BJ (cell line): ENCODE measurements at regions not wholly inside any gene's neighbourhood (a gene's known extent, or its start where the extent isn't known, plus 50 kb on each side); places are given as distances from the start of the nearest gene placed in this dataset.

Experiments used
- CTCF ChIA-PET: fragments of 350-600 bp; formaldehyde crosslinking; extraction: SDS; loops from one replicate; lab custom pipeline; 2021; ENCODE audit warnings: antibody characterized with exemption, inconsistent platforms; lab: Yijun Ruan, JAX
- POLR2A ChIA-PET: fragments of 300-600 bp; sonication (Branson Sonifier 250); formaldehyde crosslinking; extraction: SDS; loops from one replicate; lab custom pipeline; 2021; ENCODE audit warnings: antibody characterized with exemption; lab: Charles Lee
- DNase-seq: peaks from one replicate; pipeline ENCODE4 v3.0.0-alpha.2; 2011; ENCODE audit warnings: low read depth
- H3K27me3 ChIP-seq: 2 replicates; pipeline ENCODE4 v1.6.0; 2011; ENCODE audit warnings: low read length; ENCODE audit not compliant: control insufficient read depth, insufficient read depth
- H3K36me3 ChIP-seq: 2 replicates; pipeline ENCODE4 v1.5.1; 2011; ENCODE audit warnings: low read length; ENCODE audit not compliant: control insufficient read depth, insufficient read depth
- H3K4me3 ChIP-seq: 2 replicates; pipeline ENCODE4 v1.5.1; 2011; ENCODE audit warnings: low read depth, mild to moderate bottlenecking, control low read depth, low read length
- TF ChIP-seq, protein P1 (sequence below): IDR thresholded peaks from 2 replicates; pipeline ENCODE4 v1.5.1; 2011; ENCODE audit warnings: low read depth, mild to moderate bottlenecking, control low read depth, inconsistent platforms, low read length, moderate library complexity; ENCODE audit not compliant: insufficient read depth

DNA sequence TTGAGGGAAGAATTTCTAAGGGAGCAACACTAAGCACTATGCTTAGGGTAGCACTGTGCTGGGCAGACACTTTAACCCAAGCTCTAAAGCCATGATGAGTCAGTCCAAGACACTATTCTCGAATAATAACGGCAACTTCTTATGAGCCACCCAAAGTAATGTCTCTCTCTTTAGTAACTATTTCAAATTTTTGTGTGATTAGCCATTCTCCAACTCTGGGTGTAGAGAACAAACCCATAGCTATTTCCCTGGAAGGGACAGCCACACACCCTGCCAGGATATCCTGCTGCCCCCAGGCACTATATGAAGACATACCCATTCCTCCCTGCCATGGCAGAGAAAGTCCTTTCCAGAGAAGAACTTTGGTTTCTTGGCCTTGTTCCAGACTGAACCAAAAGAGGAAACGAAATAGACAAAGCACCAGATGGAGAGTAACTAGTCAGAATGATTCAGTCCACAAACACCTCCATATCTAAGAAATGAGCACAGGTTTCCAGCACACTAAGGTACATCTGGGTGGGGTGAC is 384.9 kb upstream of the THBS1 start:
- ChIA-PET CTCF (interaction anchor here (0.7 to 1.6 kb wide), 2 partner anchors 43 to 46 kb away, joined by 3 to 6 read pairs; no protein-coding TSS in a partner anchor), POLR2A (interaction anchor here (0.5 to 1.2 kb wide), 10 partner anchors 40 to 313 kb away, joined by 3 to 18 read pairs (median 4); no protein-coding TSS in a partner anchor)
- no peaks in the 10 kb centered on the region for H3K36me3 ChIP-seq
- no peak overlapping the region for H3K4me3 ChIP-seq
- TF ChIP-seq, protein P1, sequence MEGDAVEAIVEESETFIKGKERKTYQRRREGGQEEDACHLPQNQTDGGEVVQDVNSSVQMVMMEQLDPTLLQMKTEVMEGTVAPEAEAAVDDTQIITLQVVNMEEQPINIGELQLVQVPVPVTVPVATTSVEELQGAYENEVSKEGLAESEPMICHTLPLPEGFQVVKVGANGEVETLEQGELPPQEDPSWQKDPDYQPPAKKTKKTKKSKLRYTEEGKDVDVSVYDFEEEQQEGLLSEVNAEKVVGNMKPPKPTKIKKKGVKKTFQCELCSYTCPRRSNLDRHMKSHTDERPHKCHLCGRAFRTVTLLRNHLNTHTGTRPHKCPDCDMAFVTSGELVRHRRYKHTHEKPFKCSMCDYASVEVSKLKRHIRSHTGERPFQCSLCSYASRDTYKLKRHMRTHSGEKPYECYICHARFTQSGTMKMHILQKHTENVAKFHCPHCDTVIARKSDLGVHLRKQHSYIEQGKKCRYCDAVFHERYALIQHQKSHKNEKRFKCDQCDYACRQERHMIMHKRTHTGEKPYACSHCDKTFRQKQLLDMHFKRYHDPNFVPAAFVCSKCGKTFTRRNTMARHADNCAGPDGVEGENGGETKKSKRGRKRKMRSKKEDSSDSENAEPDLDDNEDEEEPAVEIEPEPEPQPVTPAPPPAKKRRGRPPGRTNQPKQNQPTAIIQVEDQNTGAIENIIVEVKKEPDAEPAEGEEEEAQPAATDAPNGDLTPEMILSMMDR, result no peak
- H3K27me3 ChIP-seq, result no peaks in the 10 kb centered on the region
- DNase-seq, result peak; percentile 90

DNA sequence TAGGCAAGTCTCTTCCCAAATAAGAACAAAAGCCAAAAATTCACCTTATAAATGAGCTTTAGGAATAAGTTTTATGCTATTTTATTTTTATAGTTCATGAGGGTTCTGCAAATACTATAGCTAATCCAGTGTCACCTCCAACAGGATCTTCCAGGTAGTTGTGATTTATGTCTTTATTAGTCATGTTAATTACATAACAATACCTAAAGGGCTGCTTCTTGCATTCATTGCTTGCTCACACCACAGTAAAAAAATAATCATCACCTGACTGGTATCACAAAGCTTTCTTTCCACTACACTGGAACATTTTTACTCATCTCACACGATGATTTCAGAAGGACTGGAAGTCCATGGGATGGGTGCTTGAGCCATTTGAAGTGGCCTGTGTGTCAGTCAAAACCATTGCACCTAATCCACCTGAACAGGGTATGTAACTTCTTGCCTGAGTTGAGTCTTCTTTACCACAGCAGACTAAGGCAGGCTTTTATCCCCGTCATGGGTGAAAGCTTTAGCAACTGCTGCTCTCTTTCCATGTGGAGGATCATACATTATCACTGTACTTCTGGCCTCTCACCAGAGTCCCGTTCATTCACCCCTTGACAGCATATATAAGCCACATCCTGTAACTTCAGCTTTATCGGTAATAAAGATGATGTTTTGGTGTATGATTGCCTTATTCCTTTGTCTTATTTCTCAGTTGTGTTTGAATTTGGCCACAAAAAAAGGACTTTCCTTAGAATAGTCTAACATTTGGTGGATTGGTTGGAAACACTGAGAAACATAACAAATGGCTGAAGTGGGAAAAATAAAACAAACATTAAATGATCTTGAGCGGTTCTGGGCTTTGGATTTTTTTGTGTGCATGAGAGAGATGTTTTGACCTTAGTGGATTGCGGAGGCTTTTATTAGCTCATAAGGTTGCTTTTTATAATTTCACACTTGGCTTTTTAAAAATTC is 382.6 kb upstream of the THBS1 start:
- Histone ChIP-seq H3K4me3 (no peak overlapping the region), H3K36me3 (no peaks in the 10 kb centered on the region), H3K27me3 (no peaks in the 10 kb centered on the region)
- no peak for DNase-seq
- CTCF ChIA-PET, result interaction anchor here (0.6 to 2.5 kb wide), 6 partner anchors 10 to 381 kb away, joined by 3 to 6 read pairs (median 4); no protein-coding TSS in a partner anchor
- POLR2A ChIA-PET, result interaction anchor here (0.6 to 1.0 kb wide), 5 partner anchors 34 to 382 kb away, joined by 3 to 5 read pairs (median 3); partner anchors contain the start of gene THBS1
- TF ChIP-seq, protein P1, result no peak

DNA sequence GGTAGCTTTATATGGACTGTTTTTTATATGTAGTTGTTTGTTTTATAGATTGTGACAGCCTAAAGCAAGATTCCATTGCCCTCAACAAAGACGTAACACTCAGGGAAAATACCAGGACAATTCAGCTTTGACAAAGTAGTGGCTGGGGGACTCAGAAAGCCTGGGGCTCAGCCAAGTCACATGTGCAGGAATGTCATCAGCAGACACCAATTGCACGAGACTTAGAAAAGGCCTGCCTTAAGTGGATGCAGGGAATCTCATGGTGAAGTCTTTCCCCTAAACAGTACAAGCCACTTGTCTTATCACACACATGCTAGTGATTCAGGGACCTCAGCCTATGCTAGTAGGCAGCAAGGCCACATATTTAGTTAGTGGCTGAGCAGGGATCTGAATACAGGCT is 381.8 kb upstream of the THBS1 start:
- DNase-seq, result peak; percentile 84
- CTCF ChIA-PET, result interaction anchor here (0.6 to 1.3 kb wide), 2 partner anchors 27 to 155 kb away, joined by 3 read pairs; no protein-coding TSS in a partner anchor

DNA sequence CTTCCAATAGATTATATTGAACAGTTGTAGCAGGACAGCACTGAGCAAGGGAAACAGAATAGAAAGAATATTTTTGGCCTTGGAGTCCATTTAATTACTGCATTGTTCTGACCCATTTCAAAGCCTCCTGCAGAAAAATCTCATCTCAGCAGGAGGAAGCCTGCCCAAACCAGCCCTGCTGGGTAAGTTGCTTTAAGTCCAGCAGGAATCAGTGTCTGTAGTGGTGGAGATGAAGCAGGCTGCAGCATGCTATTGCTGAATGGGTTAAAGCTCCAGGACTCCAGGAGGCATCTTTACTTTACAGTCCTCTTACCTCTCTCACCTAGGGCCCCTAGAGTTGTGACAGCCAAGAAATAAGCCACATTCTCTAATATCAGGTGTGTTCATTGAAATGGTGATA is 380.3 kb upstream of the THBS1 start:
- ChIA-PET CTCF (no interaction called here), POLR2A (no interaction called here)
- H3K27me3 ChIP-seq, result no peaks in the 10 kb centered on the region
- no peak overlapping the region for H3K4me3 ChIP-seq
- TF ChIP-seq, protein P1, result no peak
- H3K36me3 ChIP-seq, result no peaks in the 10 kb centered on the region
- DNase-seq, result no peak

More for the DNA sequence above, 381.8 kb upstream of the THBS1 start:
- TF ChIP-seq, protein P1, result no peak
- POLR2A ChIA-PET, result interaction anchor here (0.8 kb wide), 1 partner anchor 81 kb away, joined by 3 read pairs; no protein-coding TSS in a partner anchor
- H3K27me3 ChIP-seq, result no peaks in the 10 kb centered on the region
- no peaks in the 10 kb centered on the region for H3K36me3 ChIP-seq
- no peak overlapping the region for H3K4me3 ChIP-seq

DNA sequence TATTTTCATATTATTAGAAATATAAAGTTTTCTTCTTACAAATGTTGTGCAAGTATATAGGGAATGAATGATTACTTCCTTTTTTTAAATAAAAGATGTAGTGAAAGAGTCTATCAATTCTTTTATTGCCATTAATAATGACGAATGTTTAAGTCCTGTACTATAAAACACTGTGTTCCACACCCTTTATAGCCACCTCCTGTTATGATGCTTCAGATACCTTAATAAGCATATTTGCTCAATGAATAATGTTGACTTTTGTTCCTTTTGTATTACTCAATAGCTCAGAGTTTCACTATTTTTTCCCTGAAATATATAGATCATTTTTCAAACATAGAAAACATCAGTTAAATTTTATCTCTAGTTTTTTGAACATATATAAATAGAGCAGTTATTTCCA is 378.2 kb upstream of the THBS1 start:
- DNase-seq, result no peak
- POLR2A ChIA-PET, result interaction anchor here (0.6 to 1.1 kb wide), 6 partner anchors 10 to 263 kb away, joined by 3 read pairs; no protein-coding TSS in a partner anchor
- no peak overlapping the region for H3K4me3 ChIP-seq
- TF ChIP-seq, protein P1, result no peak
- H3K27me3 ChIP-seq, result no peaks in the 10 kb centered on the region
- H3K36me3 ChIP-seq, result no peaks in the 10 kb centered on the region
- CTCF ChIA-PET, result interaction anchor here (1.2 to 2.1 kb wide), 2 partner anchors 10 to 495 kb away, joined by 4 to 5 read pairs; no protein-coding TSS in a partner anchor
